GM23338 (cell line): ENCODE measurements at regions not wholly inside any gene's neighbourhood (a gene's known extent, or its start where the extent isn't known, plus 50 kb on each side); places are given as distances from the start of the nearest gene placed in this dataset.

Experiments
- ATAC-seq: fragments of 200-7000 bp; cut with Tn5 transposase; 3 replicates; pipeline ENCODE4 v1.9.1; 2020
- DNase-seq: peaks from one replicate; pipeline ENCODE4 v3.0.0-alpha.2; 2015; ENCODE audit warnings: low spot score
- H2AFZ ChIP-seq: fragments of 200-600 bp; sonication (generic); 2 replicates; pipeline ENCODE4 v1.8.0; 2016; ENCODE audit warnings: antibody characterized with exemption, mild to moderate bottlenecking, moderate library complexity
- H3F3A ChIP-seq: fragments of 200-600 bp; sonication (generic); replicated peaks from 2 replicates; pipeline ENCODE4 v1.8.0; 2017; ENCODE audit warnings: antibody characterized with exemption, mixed run types, low read depth
- H3K27ac ChIP-seq: fragments of 200-600 bp; sonication (generic); 2 replicates; pipeline ENCODE4 v1.6.1; 2016; ENCODE audit warnings: low read depth
- H3K27me3 ChIP-seq: fragments of 200-600 bp; sonication (generic); 2 replicates; pipeline ENCODE4 v1.8.0; 2016; ENCODE audit warnings: mild to moderate bottlenecking, mixed run types, moderate library complexity; ENCODE audit not compliant: insufficient read depth
- H3K36me3 ChIP-seq: fragments of 200-600 bp; sonication (generic); 2 replicates; pipeline ENCODE4 v1.8.0; 2016; ENCODE audit warnings: mild to moderate bottlenecking; ENCODE audit not compliant: insufficient read depth
- H3K4me1 ChIP-seq: fragments of 200-600 bp; sonication (generic); 2 replicates; pipeline ENCODE4 v1.8.0; 2016; ENCODE audit warnings: mild to moderate bottlenecking, moderate library complexity; ENCODE audit not compliant: insufficient read depth
- H3K4me2 ChIP-seq: fragments of 200-600 bp; sonication (generic); 2 replicates; pipeline ENCODE4 v1.7.1; 2017; ENCODE audit warnings: mixed run types
- H3K4me3 ChIP-seq: fragments of 200-600 bp; sonication (generic); 2 replicates; pipeline ENCODE4 v1.6.1; 2016; ENCODE audit warnings: mixed run types
- H3K79me2 ChIP-seq: fragments of 200-600 bp; sonication (generic); replicated peaks from 2 replicates; pipeline ENCODE4 v1.8.0; 2017; ENCODE audit warnings: mild to moderate bottlenecking; ENCODE audit not compliant: insufficient read depth
- H3K9me2 ChIP-seq: fragments of 200-600 bp; sonication (generic); 2 replicates; pipeline ENCODE4 v1.8.0; 2017; ENCODE audit not compliant: insufficient read depth
- H4K20me1 ChIP-seq: fragments of 200-600 bp; sonication (generic); replicated peaks from 2 replicates; pipeline ENCODE4 v1.8.0; 2017; ENCODE audit warnings: mild to moderate bottlenecking; ENCODE audit not compliant: insufficient read depth
- H3K27ac Mint-ChIP-seq: 2 replicates; pipeline ENCODE4 v1.8.0; 2020; ENCODE audit warnings: inconsistent platforms, mild to moderate bottlenecking, moderate library complexity, mixed read lengths
- H3K27me3 Mint-ChIP-seq: 3 replicates; pipeline ENCODE4 v1.8.0; 2022; ENCODE audit warnings: low read depth, mild to moderate bottlenecking, moderate library complexity, mixed read lengths, inconsistent platforms; ENCODE audit not compliant: insufficient read depth, poor library complexity
- H3K36me3 Mint-ChIP-seq: 3 replicates; pipeline ENCODE4 v1.8.0; 2021; ENCODE audit warnings: low read depth, mild to moderate bottlenecking, inconsistent platforms, moderate library complexity, mixed read lengths
- H3K4me1 Mint-ChIP-seq: 3 replicates; pipeline ENCODE4 v1.8.0; 2020; ENCODE audit warnings: mild to moderate bottlenecking, inconsistent platforms, mixed read lengths
- H3K4me3 Mint-ChIP-seq: 3 replicates; pipeline ENCODE4 v1.8.0; 2021; ENCODE audit warnings: moderate library complexity, mild to moderate bottlenecking, inconsistent platforms, mixed read lengths
- H3K9me3 Mint-ChIP-seq: 3 replicates; pipeline ENCODE4 v1.8.0; 2020; ENCODE audit warnings: moderate library complexity, mild to moderate bottlenecking, inconsistent platforms, mixed read lengths
- CREB1 ChIP-seq: fragments of 250-450 bp; sonication (Bioruptor Pico); IDR thresholded peaks from 2 replicates; pipeline ENCODE4 v1.5.0; 2020; ENCODE audit warnings: low read depth, mild to moderate bottlenecking, moderate library complexity
- EZH2 ChIP-seq: fragments of 200-600 bp; sonication (generic); IDR thresholded peaks from one replicate; pipeline ENCODE4 v1.8.0; 2017; ENCODE audit warnings: antibody characterized with exemption, mild to moderate bottlenecking, low read depth; ENCODE audit not compliant: unreplicated experiment
- EZH2phosphoT487 ChIP-seq: fragments of 200-600 bp; sonication (generic); IDR thresholded peaks from one replicate; pipeline ENCODE4 v1.8.1; 2018; ENCODE audit warnings: antibody characterized with exemption; ENCODE audit not compliant: unreplicated experiment
- JUNB ChIP-seq: IDR thresholded peaks from one replicate; pipeline ENCODE4 v1.6.1; 2016; ENCODE audit warnings: antibody characterized with exemption; ENCODE audit not compliant: unreplicated experiment
- NANOG ChIP-seq: IDR thresholded peaks from 2 replicates; pipeline ENCODE4 v1.6.1; 2016; ENCODE audit warnings: antibody characterized with exemption, borderline replicate concordance
- STAT1 ChIP-seq: IDR thresholded peaks from one replicate; pipeline ENCODE4 v1.6.1; 2016; ENCODE audit warnings: antibody characterized with exemption; ENCODE audit not compliant: unreplicated experiment
- ZNF331 ChIP-seq: fragments of 250-450 bp; sonication (Bioruptor Pico); IDR thresholded peaks from 2 replicates; pipeline ENCODE4 v1.5.0; 2020; ENCODE audit warnings: low read depth, mild to moderate bottlenecking, moderate library complexity
- TF ChIP-seq, protein P1 (sequence below): IDR thresholded peaks from 2 replicates; pipeline ENCODE4 v1.6.1; 2016; ENCODE audit warnings: antibody characterized with exemption
- TF ChIP-seq, protein P2 (sequence below), 2 experiments: fragments of 200-600 bp in 1 of 2; sonication (generic) in 1 of 2; conservative IDR thresholded peaks; 2 replicates each; pipeline versions ENCODE4 v1.5.1 to v1.6.1; 2016 to 2017; ENCODE audit warnings: antibody characterized with exemption in 2 of 2, low read depth in 2 of 2, mild to moderate bottlenecking in 2 of 2, moderate library complexity in 1 of 2
- TF ChIP-seq, protein P3 (sequence below): fragments of 250-450 bp; sonication (Bioruptor Pico); IDR thresholded peaks from 2 replicates; pipeline ENCODE4 v1.5.0; 2020; ENCODE audit warnings: mild to moderate bottlenecking, moderate library complexity

DNA sequence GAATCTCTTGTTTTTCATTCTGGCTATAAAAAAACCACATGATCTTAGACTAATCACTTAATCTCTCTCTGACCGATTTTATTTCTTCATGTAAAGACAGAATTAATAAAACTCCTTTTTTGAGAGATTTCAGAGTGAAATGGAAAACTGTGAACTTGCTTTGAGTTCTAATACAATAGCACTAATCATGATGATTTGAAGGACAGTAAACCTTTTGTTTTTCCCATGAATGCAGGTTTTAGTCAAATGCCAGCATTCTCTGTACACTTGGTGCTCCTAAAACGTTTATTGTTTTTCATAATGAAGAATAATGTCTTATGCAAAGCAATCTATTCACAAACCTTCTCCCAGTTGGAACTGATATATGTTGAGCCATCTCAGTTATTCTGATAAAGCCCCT is 86.8 kb downstream of the SLC24A2 start:
- ATAC-seq (no peak), DNase-seq (no peak)
- no peak overlapping the region for H3K4me3 ChIP-seq
- H3K36me3 Mint-ChIP-seq: peaks cover 3% of the 10 kb centered on the region; the same call in 2 of the 3 replicates
- H3K27ac ChIP-seq: no peak overlapping the region
- no peaks in the 10 kb centered on the region for H3K27me3 ChIP-seq
- no peak overlapping the region for H2AFZ ChIP-seq
- H3K27me3 Mint-ChIP-seq: peaks cover 2% of the 10 kb centered on the region
- no peak overlapping the region for H3K27ac Mint-ChIP-seq
- 0 out of 2 replicates have a peak, but pooled peaks cover 3% of the 10 kb centered on the region for H3K9me2 ChIP-seq
- peaks cover 59% of the 10 kb centered on the region for H3K4me1 ChIP-seq
- H3F3A ChIP-seq: no peaks in the 10 kb centered on the region
- H3K79me2 ChIP-seq: 0 out of 2 replicates have a peak, but pooled peaks cover 3% of the 10 kb centered on the region
- H3K4me1 Mint-ChIP-seq: peaks cover 61% of the 10 kb centered on the region
- no peak overlapping the region for H3K4me3 Mint-ChIP-seq
- H3K36me3 ChIP-seq: no peaks in the 10 kb centered on the region
- H3K9me3 Mint-ChIP-seq: no peaks in the 10 kb centered on the region
- H4K20me1 ChIP-seq: no peaks in the 10 kb centered on the region
- TF ChIP-seq EZH2 (no peak), NANOG (no peak), JUNB (no peak), STAT1 (no peak), CREB1 (no peak), ZNF331 (CRISPR knock-in tag) (no peak), EZH2phosphoT487 (no peak)
- TF ChIP-seq, protein P1, sequence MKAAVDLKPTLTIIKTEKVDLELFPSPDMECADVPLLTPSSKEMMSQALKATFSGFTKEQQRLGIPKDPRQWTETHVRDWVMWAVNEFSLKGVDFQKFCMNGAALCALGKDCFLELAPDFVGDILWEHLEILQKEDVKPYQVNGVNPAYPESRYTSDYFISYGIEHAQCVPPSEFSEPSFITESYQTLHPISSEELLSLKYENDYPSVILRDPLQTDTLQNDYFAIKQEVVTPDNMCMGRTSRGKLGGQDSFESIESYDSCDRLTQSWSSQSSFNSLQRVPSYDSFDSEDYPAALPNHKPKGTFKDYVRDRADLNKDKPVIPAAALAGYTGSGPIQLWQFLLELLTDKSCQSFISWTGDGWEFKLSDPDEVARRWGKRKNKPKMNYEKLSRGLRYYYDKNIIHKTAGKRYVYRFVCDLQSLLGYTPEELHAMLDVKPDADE: no peak
- TF ChIP-seq, protein P2, sequence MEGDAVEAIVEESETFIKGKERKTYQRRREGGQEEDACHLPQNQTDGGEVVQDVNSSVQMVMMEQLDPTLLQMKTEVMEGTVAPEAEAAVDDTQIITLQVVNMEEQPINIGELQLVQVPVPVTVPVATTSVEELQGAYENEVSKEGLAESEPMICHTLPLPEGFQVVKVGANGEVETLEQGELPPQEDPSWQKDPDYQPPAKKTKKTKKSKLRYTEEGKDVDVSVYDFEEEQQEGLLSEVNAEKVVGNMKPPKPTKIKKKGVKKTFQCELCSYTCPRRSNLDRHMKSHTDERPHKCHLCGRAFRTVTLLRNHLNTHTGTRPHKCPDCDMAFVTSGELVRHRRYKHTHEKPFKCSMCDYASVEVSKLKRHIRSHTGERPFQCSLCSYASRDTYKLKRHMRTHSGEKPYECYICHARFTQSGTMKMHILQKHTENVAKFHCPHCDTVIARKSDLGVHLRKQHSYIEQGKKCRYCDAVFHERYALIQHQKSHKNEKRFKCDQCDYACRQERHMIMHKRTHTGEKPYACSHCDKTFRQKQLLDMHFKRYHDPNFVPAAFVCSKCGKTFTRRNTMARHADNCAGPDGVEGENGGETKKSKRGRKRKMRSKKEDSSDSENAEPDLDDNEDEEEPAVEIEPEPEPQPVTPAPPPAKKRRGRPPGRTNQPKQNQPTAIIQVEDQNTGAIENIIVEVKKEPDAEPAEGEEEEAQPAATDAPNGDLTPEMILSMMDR (conservative IDR thresholded peaks at IDR 0.05; ENCODE audit: low read depth in 2 of 2): no peak
- TF ChIP-seq, protein P3, sequence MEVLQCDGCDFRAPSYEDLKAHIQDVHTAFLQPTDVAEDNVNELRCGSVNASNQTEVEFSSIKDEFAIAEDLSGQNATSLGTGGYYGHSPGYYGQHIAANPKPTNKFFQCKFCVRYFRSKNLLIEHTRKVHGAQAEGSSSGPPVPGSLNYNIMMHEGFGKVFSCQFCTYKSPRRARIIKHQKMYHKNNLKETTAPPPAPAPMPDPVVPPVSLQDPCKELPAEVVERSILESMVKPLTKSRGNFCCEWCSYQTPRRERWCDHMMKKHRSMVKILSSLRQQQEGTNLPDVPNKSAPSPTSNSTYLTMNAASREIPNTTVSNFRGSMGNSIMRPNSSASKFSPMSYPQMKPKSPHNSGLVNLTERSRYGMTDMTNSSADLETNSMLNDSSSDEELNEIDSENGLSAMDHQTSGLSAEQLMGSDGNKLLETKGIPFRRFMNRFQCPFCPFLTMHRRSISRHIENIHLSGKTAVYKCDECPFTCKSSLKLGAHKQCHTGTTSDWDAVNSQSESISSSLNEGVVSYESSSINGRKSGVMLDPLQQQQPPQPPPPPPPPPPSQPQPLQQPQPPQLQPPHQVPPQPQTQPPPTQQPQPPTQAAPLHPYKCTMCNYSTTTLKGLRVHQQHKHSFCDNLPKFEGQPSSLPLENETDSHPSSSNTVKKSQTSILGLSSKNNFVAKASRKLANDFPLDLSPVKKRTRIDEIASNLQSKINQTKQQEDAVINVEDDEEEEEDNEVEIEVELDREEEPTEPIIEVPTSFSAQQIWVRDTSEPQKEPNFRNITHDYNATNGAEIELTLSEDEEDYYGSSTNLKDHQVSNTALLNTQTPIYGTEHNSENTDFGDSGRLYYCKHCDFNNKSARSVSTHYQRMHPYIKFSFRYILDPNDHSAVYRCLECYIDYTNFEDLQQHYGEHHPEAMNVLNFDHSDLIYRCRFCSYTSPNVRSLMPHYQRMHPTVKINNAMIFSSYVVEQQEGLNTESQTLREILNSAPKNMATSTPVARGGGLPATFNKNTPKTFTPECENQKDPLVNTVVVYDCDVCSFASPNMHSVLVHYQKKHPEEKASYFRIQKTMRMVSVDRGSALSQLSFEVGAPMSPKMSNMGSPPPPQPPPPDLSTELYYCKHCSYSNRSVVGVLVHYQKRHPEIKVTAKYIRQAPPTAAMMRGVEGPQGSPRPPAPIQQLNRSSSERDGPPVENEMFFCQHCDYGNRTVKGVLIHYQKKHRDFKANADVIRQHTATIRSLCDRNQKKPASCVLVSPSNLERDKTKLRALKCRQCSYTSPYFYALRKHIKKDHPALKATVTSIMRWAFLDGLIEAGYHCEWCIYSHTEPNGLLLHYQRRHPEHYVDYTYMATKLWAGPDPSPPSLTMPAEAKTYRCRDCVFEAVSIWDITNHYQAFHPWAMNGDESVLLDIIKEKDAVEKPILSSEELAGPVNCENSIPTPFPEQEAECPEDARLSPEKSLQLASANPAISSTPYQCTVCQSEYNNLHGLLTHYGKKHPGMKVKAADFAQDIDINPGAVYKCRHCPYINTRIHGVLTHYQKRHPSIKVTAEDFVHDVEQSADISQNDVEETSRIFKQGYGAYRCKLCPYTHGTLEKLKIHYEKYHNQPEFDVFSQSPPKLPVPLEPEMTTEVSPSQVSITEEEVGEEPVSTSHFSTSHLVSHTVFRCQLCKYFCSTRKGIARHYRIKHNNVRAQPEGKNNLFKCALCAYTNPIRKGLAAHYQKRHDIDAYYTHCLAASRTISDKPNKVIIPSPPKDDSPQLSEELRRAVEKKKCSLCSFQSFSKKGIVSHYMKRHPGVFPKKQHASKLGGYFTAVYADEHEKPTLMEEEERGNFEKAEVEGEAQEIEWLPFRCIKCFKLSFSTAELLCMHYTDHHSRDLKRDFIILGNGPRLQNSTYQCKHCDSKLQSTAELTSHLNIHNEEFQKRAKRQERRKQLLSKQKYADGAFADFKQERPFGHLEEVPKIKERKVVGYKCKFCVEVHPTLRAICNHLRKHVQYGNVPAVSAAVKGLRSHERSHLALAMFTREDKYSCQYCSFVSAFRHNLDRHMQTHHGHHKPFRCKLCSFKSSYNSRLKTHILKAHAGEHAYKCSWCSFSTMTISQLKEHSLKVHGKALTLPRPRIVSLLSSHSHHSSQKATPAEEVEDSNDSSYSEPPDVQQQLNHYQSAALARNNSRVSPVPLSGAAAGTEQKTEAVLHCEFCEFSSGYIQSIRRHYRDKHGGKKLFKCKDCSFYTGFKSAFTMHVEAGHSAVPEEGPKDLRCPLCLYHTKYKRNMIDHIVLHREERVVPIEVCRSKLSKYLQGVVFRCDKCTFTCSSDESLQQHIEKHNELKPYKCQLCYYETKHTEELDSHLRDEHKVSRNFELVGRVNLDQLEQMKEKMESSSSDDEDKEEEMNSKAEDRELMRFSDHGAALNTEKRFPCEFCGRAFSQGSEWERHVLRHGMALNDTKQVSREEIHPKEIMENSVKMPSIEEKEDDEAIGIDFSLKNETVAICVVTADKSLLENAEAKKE (CRISPR knock-in tag): no peak
- H3K4me2 ChIP-seq: peak overlapping the region; percentile 36; the same call in 1 of the 2 replicates
